Epithelial cell of esophagus (primary cell): ENCODE measurements at regions not wholly inside any gene's neighbourhood (a gene's known extent, or its start where the extent isn't known, plus 50 kb on each side); places are given as distances from the start of the nearest gene placed in this dataset.

Experiments
- DNase-seq: peaks from one replicate; pipeline ENCODE4 v3.0.0; 2010; ENCODE audit warnings: low read depth
- H3K4me3 ChIP-seq: 2 replicates; pipeline ENCODE4 v1.5.1; 2011; ENCODE audit warnings: mild to moderate bottlenecking, low read length, control low read depth
- CTCF ChIP-seq: IDR thresholded peaks from 2 replicates; pipeline ENCODE4 v1.5.1; 2011; ENCODE audit warnings: low read depth, mild to moderate bottlenecking, low read length, control low read depth, inconsistent platforms; ENCODE audit not compliant: insufficient read depth; ENCODE audit errors: missing control alignments

GRCh38 chr9:24297931-24298330 is 247.8 kb downstream of the IZUMO3 start:
- no peak overlapping the region for H3K4me3 ChIP-seq
- no peak for DNase-seq
- TF ChIP-seq CTCF = no peak

GRCh38 chr9:24296124-24296523 is 249.6 kb downstream of the IZUMO3 start:
- no peak overlapping the region for H3K4me3 ChIP-seq
- no peak for TF ChIP-seq CTCF
- no peak for DNase-seq

GRCh38 chr9:24293386-24293785 is 252.3 kb downstream of the IZUMO3 start:
- no peak overlapping the region for H3K4me3 ChIP-seq
- DNase-seq = no peak
- TF ChIP-seq CTCF = no peak

- no peak for DNase-seq
- H3K4me3 ChIP-seq = no peak overlapping the region
- TF ChIP-seq CTCF = no peak
Measured at GRCh38 chr9:24286761-24287160, 258.9 kb downstream of the IZUMO3 start.

GRCh38 chr9:24258626-24259025 is 287.1 kb downstream of the IZUMO3 start:
- no peak for TF ChIP-seq CTCF
- no peak for DNase-seq
- no peak overlapping the region for H3K4me3 ChIP-seq

GRCh38 chr9:24257726-24258125 is 288.0 kb downstream of the IZUMO3 start:
- TF ChIP-seq CTCF = no peak
- no peak overlapping the region for H3K4me3 ChIP-seq
- DNase-seq = peak; percentile 2

- TF ChIP-seq CTCF = peak; percentile 50
- peak; percentile 57 for DNase-seq
- H3K4me3 ChIP-seq = no peak overlapping the region
Measured at GRCh38 chr9:24245988-24246387, 299.7 kb downstream of the IZUMO3 start.
